ENCODE measurements at regions not wholly inside any gene's neighbourhood (a gene's known extent, or its start where the extent isn't known, plus 50 kb on each side); places are given as distances from the start of the nearest gene placed in this dataset.

DNA sequence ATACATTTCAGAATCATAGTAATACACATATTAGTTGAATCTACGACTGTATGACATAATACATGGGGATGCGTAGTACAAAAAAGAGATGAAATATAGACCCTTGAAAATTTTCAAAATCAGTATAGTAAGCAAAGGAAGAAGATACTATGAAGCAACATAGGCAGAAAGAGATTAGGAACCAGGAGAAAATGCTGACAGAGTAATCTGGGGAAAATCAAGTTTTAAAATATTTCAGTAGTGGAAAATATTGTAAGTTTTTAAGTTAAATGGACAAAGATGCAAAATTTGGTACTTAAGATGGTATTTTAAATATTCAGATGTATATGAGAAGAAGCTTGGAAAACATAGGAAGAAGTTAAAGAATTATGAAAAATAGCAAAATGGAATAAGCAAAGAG is 915.6 kb upstream of the LRFN5 start (continued):
- no peak for TF ChIP-seq MXI1 (IDR thresholded peaks at IDR 0.05; ENCODE audit: low read depth, low read length)

DNA sequence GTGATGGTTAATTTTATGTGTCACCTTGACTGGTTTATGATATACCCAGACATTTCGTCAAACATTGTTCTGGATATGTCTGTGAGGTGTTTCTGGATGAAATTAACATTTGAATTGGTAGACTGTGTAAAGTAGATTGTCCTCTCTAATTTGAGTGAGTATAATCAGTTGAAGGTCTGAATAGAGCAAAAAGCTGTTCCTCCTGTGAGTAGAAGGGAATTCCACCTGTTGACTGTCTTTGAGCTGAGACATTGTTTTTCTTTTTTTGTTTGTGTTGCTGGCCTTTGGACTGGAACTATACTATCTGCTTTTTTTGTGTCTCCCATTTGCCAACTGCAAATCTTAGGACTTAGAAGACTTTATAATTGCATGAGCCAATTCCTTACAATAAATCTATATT is 920.9 kb upstream of the LRFN5 start:
- TF ChIP-seq USF2 (IDR thresholded peaks at IDR 0.05; ENCODE audit: borderline replicate concordance, low read depth, low read length): no peak
- no peaks in the 10 kb centered on the region for H3K79me2 ChIP-seq (ENCODE audit: insufficient read depth)
- no peaks in the 10 kb centered on the region for H3F3A ChIP-seq (replicated peaks; ENCODE audit: insufficient read depth)
- 0% methylated on average over 1 of the region's 1 CpG for WGBS (ENCODE audit: low lambda C conversion rate)
- ChIA-PET POLR2A (no interaction called here), CTCF (no interaction called here)
- no peak overlapping the region for H3K4me3 ChIP-seq (ENCODE audit: low read depth in 2 of 2, low read length in 1 of 2)
- no peaks in the 10 kb centered on the region for H3K4me1 ChIP-seq (ENCODE audit: control insufficient read depth in 1 of 2, insufficient read depth in 2 of 2, low read depth in 1 of 2, low read length in 1 of 2)
- no peaks in the 10 kb centered on the region for H3K9me2 ChIP-seq
- H2AFZ ChIP-seq (ENCODE audit: low read depth): no peak overlapping the region
- no peak overlapping the region for H3K9ac ChIP-seq
- no peak overlapping the region for H3K27ac ChIP-seq (ENCODE audit: low read depth in 2 of 2, low read length in 1 of 2)
- H3K36me3 ChIP-seq (replicated peaks in 1 of 2; ENCODE audit: control insufficient read depth in 1 of 2, insufficient read depth in 2 of 2, low read length in 1 of 2): no peaks in the 10 kb centered on the region
- H3K27me3 ChIP-seq (ENCODE audit: insufficient read depth): no peaks in the 10 kb centered on the region
- no peak for DNase-seq
- no peaks in the 10 kb centered on the region for H4K20me1 ChIP-seq (ENCODE audit: insufficient read depth)
- no peaks in the 10 kb centered on the region for H3K9me3 ChIP-seq
- H3K4me2 ChIP-seq: no peak overlapping the region

DNA sequence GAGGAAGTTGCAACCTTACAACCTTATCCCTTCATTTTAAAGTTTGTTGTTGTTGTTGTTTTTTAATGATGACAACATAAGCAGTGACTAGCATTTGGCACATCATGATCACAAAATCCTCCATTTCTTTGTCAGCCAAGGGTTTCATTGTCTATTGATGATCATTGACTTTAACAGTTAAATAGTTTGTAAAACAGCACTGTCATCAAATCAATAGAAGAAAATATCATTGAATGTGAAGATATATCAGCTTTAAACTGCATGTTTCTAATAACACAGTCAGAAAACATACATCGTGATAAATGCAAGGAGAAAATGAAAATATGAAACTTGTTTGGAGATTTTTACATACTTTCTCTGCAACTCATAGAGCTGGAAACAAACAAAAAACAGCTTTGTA is 922.3 kb upstream of the LRFN5 start:
- POLR2A ChIA-PET: no interaction called here

More for the DNA sequence above, 922.3 kb upstream of the LRFN5 start:
- H3K4me2 ChIP-seq: no peak overlapping the region
- H2AFZ ChIP-seq (ENCODE audit: low read depth): no peak overlapping the region
- no peaks in the 10 kb centered on the region for H3K4me1 ChIP-seq (ENCODE audit: control insufficient read depth in 1 of 2, insufficient read depth in 2 of 2, low read depth in 1 of 2, low read length in 1 of 2)
- no peak overlapping the region for H3K9ac ChIP-seq
- H3K36me3 ChIP-seq (replicated peaks in 1 of 2; ENCODE audit: control insufficient read depth in 1 of 2, insufficient read depth in 2 of 2, low read length in 1 of 2): no peaks in the 10 kb centered on the region
- no peak overlapping the region for H3K27ac ChIP-seq (ENCODE audit: low read depth in 2 of 2, low read length in 1 of 2)
- no peaks in the 10 kb centered on the region for H3K79me2 ChIP-seq (ENCODE audit: insufficient read depth)
- no peaks in the 10 kb centered on the region for H4K20me1 ChIP-seq (ENCODE audit: insufficient read depth)
- no peaks in the 10 kb centered on the region for H3F3A ChIP-seq (replicated peaks; ENCODE audit: insufficient read depth)
- DNase-seq: no peak
- WGBS (ENCODE audit: low lambda C conversion rate): 23% methylated on average over 1 of the region's 1 CpG
- H3K9me2 ChIP-seq: no peaks in the 10 kb centered on the region
- no peaks in the 10 kb centered on the region for H3K9me3 ChIP-seq
- no peak overlapping the region for H3K4me3 ChIP-seq (ENCODE audit: low read depth in 2 of 2, low read length in 1 of 2)
- TF ChIP-seq MXI1 (IDR thresholded peaks at IDR 0.05; ENCODE audit: low read depth, low read length) (no peak), EZH2phosphoT487 (IDR thresholded peaks at IDR 0.05; ENCODE audit: borderline replicate concordance, low read depth) (no peak), GABPA (IDR thresholded peaks at IDR 0.05; ENCODE audit: low read depth) (no peak), TAF1 (IDR thresholded peaks at IDR 0.05; ENCODE audit: borderline replicate concordance, low read depth, low read length) (no peak), SMC3 (IDR thresholded peaks at IDR 0.05; ENCODE audit: low read depth, low read length) (no peak), IRF3 (IDR thresholded peaks at IDR 0.05; ENCODE audit: low read depth, low read length) (no peak), POLR2AphosphoS5 (IDR thresholded peaks at IDR 0.05; ENCODE audit: low read depth, low read length) (no peak), RFX5 (IDR thresholded peaks at IDR 0.05; ENCODE audit: low read length) (no peak), GATA2 (CRISPR knock-in tag; IDR thresholded peaks at IDR 0.05) (no peak), FOXM1 (IDR thresholded peaks at IDR 0.05; ENCODE audit: low read depth) (no peak)
- H3K27me3 ChIP-seq (ENCODE audit: insufficient read depth): no peaks in the 10 kb centered on the region
- CTCF ChIA-PET: no interaction called here
